Spleen (tissue), 11 donors: ENCODE measurements at regions not wholly inside any gene's neighbourhood (a gene's known extent, or its start where the extent isn't known, plus 50 kb on each side); places are given as distances from the start of the nearest gene placed in this dataset.
"Not testable (repeated sequence)": the region's sequence is repeated elsewhere in the genome, so short reads cannot be mapped to it uniquely, and the experiment has no call there.

Source experiments
- DNase-seq: peaks from one replicate; pipeline ENCODE4 v3.0.0-alpha.2; 2020
- H3K27ac ChIP-seq, 8 donors: fragments of 200-600 bp; sonication (generic) in 7 of 8; 1 replicate in 4 of 8; 2 replicates in 4 of 8; pipeline versions ENCODE4 v1.5.0 to v1.8.0; 2016 to 2021; ENCODE audit warnings: inconsistent platforms in 4 of 8, mild to moderate bottlenecking in 4 of 8, moderate library complexity in 1 of 8
- H3K27me3 ChIP-seq, 7 donors: fragments of 200-600 bp; sonication (generic) in 6 of 7; replicated peaks in 1 of 7; 1 replicate in 4 of 7; 2 replicates in 3 of 7; pipeline versions ENCODE4 v1.5.0 to v1.8.0; 2016 to 2021; ENCODE audit warnings: inconsistent platforms in 3 of 7, mild to moderate bottlenecking in 1 of 7
- H3K36me3 ChIP-seq, 6 donors: fragments of 200-600 bp; sonication (generic) in 5 of 6; 1 replicate in 4 of 6; 2 replicates in 2 of 6; pipeline versions ENCODE4 v1.5.0 to v1.8.0; 2016 to 2021; ENCODE audit warnings: inconsistent platforms in 2 of 6
- H3K4me1 ChIP-seq, 6 donors: fragments of 200-600 bp; sonication (generic) in 5 of 6; 1 replicate in 3 of 6; 2 replicates in 3 of 6; pipeline versions ENCODE4 v1.5.0 to v1.8.0; 2016 to 2021; ENCODE audit warnings: inconsistent platforms in 3 of 6
- H3K4me3 ChIP-seq, 8 donors: fragments of 200-600 bp; sonication (generic) in 7 of 8; 1 replicate in 4 of 8; 2 replicates in 4 of 8; pipeline versions ENCODE4 v1.5.0 to v1.8.0; 2016 to 2021; ENCODE audit warnings: inconsistent platforms in 4 of 8, mild to moderate bottlenecking in 4 of 8, moderate library complexity in 2 of 8
- H3K9me3 ChIP-seq, 8 donors: fragments of 200-600 bp; sonication (generic) in 7 of 8; 1 replicate in 4 of 8; 2 replicates in 4 of 8; pipeline versions ENCODE4 v1.5.0 to v1.8.0; 2016 to 2021; ENCODE audit warnings: inconsistent platforms in 4 of 8
- POLR2A ChIP-seq, 3 donors: fragments of 450-650 bp; IDR thresholded peaks; one replicate each; pipeline ENCODE4 v1.5.1; 2017; ENCODE audit warnings: antibody characterized with exemption in 3 of 3, mild to moderate bottlenecking in 1 of 3
- POLR2AphosphoS5 ChIP-seq, 3 donors: sonication (generic); formaldehyde crosslinking; IDR thresholded peaks; one replicate each; pipeline ENCODE4 v1.5.1; 2017; ENCODE audit warnings: antibody characterized with exemption in 3 of 3
- WGBS, 5 donors: extraction: QIAGEN DNeasy Blood & Tissue Kit in 3 of 5; methylation state at CpG; one replicate each; pipeline versions ENCODE4 v1.1.5 to v1.1.7; 2013 to 2018; 5-methylcytosine and 5-hydroxymethylcytosine counted together
- intact Hi-C: fragments of 100-400 bp; cut with DNase I; formaldehyde crosslinking; loops from one replicate; pipeline ENCODE4 v1.15.0; 2023; ENCODE audit warnings: low total_unique reads
- TF ChIP-seq, protein P1 (sequence below), 11 experiments: fragments of 200-600 bp in 7 of 11; fragments of 450-650 bp in 4 of 11; sonication (generic) in 4 of 11; IDR thresholded peaks in 8 of 11; conservative IDR thresholded peaks in 3 of 11; 1 replicate in 7 of 11; 2 replicates in 4 of 11; pipeline versions ENCODE4 v1.4.0 to v1.8.0; 2016 to 2021; ENCODE audit warnings: antibody characterized with exemption in 11 of 11, inconsistent platforms in 4 of 11, mild to moderate bottlenecking in 1 of 11
- donor health status: healthy with polysubstance abuse.
- donor health status: DM: no; HTN: no; CAD: no; lungs with moderate emphysema.
- donor health status: DM: no; HTN: no; CAD: no.
- donor health status: Bipolar disorder and iron deficiency.
- donor health status: healthy.
- donor health status: DM: no; HTN: no; CAD: no.
- donor health status: DM: yes; HTN: yes; CAD: no.

- no peak for DNase-seq
- WGBS, 5 donors, result 81 to 90% (median 88%) methylated on average over 3 of the region's 3 CpGs
Observed at GRCh38 chr12:47473091-47473490, 232.7 kb downstream of the RPAP3 start.

GRCh38 chr12:47470349-47470748 lies 235.5 kb downstream of the RPAP3 start:
- 79 to 89% (median 86%) methylated on average over 1 of the region's 1 CpG for WGBS, 5 donors
- H3K36me3 ChIP-seq, H3K27ac ChIP-seq, intact Hi-C loops, H3K4me3 ChIP-seq, H3K27me3 ChIP-seq, DNase-seq, H3K4me1 ChIP-seq: not testable (repeated sequence)
- H3K9me3 ChIP-seq, result peaks cover under 1 to 16% (median 13%) of the 10 kb centered on the region in 8 donors

More at GRCh38 chr12:47473091-47473490, 232.7 kb downstream of the RPAP3 start:
- TF ChIP-seq, protein P1, sequence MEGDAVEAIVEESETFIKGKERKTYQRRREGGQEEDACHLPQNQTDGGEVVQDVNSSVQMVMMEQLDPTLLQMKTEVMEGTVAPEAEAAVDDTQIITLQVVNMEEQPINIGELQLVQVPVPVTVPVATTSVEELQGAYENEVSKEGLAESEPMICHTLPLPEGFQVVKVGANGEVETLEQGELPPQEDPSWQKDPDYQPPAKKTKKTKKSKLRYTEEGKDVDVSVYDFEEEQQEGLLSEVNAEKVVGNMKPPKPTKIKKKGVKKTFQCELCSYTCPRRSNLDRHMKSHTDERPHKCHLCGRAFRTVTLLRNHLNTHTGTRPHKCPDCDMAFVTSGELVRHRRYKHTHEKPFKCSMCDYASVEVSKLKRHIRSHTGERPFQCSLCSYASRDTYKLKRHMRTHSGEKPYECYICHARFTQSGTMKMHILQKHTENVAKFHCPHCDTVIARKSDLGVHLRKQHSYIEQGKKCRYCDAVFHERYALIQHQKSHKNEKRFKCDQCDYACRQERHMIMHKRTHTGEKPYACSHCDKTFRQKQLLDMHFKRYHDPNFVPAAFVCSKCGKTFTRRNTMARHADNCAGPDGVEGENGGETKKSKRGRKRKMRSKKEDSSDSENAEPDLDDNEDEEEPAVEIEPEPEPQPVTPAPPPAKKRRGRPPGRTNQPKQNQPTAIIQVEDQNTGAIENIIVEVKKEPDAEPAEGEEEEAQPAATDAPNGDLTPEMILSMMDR (IDR thresholded peaks at IDR 0.05 in 8 of 11, conservative IDR thresholded peaks at IDR 0.05 in 3 of 11), result no peak
- TF ChIP-seq POLR2A (IDR thresholded peaks at IDR 0.05) (no peak), POLR2AphosphoS5 (IDR thresholded peaks at IDR 0.05) (no peak)
- Histone ChIP-seq H3K36me3 (no peaks in the 10 kb centered on the region), H3K9me3 (peaks cover 5 to 40% (median 38%) of the 10 kb centered on the region in 8 donors), H3K27ac (no peak overlapping the region), H3K27me3 (no peaks in the 10 kb centered on the region), H3K4me3 (no peak overlapping the region), H3K4me1 (no peaks in the 10 kb centered on the region)
- intact Hi-C loops, result no loop called here

GRCh38 chr12:47463918-47464317 lies 241.9 kb downstream of the RPAP3 start:
- H3K4me1 ChIP-seq, H3K27ac ChIP-seq, intact Hi-C loops, DNase-seq, H3K4me3 ChIP-seq, H3K36me3 ChIP-seq, H3K27me3 ChIP-seq: not testable (repeated sequence)
- peaks cover 0 to 23% (median 15%) of the 10 kb centered on the region in 8 donors for H3K9me3 ChIP-seq
- WGBS, 5 donors, result 78 to 90% (median 89%) methylated on average over 5 of the region's 5 CpGs

GRCh38 chr12:47458279-47458678 lies 247.6 kb downstream of the RPAP3 start:
- Histone ChIP-seq H3K4me1 (no peaks in the 10 kb centered on the region), H3K4me3 (no peak overlapping the region), H3K27me3 (peaks cover 0 to 16% (median 0%) of the 10 kb centered on the region in 7 donors), H3K36me3 (no peaks in the 10 kb centered on the region), H3K27ac (no peak overlapping the region), H3K9me3 (peaks cover 0 to 32% (median 13%) of the 10 kb centered on the region in 8 donors)
- WGBS, 5 donors, result 85 to 96% (median 89%) methylated on average over 4 of the region's 4 CpGs
- TF ChIP-seq POLR2AphosphoS5 (IDR thresholded peaks at IDR 0.05), result no peak
- TF ChIP-seq, protein P1 (IDR thresholded peaks at IDR 0.05 in 8 of 11, conservative IDR thresholded peaks at IDR 0.05 in 3 of 11), result no peak
- TF ChIP-seq POLR2A (IDR thresholded peaks at IDR 0.05), result no peak
- intact Hi-C loops, result no loop called here
- DNase-seq, result no peak

DNA sequence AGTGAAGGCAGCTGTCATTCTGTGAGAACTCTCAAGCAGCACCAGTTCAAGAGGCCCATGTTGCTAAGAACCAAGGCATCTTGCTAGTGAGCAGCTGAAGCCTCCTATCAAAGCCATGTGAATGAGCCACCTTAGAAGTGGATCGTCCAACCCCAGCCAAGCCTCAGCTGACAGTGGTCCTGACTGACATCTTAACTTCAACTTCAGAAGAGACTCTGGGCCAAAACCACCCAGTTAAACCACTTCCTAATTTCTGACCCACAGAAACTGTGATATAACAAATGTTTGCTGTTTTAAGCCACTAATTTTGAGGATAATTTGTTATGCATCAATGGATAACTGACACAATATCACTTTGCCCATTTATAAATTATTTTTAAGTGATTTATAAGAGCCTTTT lies 256.0 kb downstream of the RPAP3 start:
- Histone ChIP-seq H3K27ac (no peak overlapping the region), H3K4me1 (no peaks in the 10 kb centered on the region), H3K27me3 (peaks cover 0 to 9% (median 0%) of the 10 kb centered on the region in 7 donors), H3K9me3 (peaks cover 0 to 9% (median 1%) of the 10 kb centered on the region in 8 donors), H3K36me3 (no peaks in the 10 kb centered on the region), H3K4me3 (no peak overlapping the region)
- no peak for DNase-seq
- intact Hi-C loops, result no loop called here
- WGBS, 5 donors, result 71 to 80% (median 78%) methylated on average over 1 of the region's 1 CpG
- TF ChIP-seq POLR2A (IDR thresholded peaks at IDR 0.05) (no peak), POLR2AphosphoS5 (IDR thresholded peaks at IDR 0.05) (no peak)
- TF ChIP-seq, protein P1 (IDR thresholded peaks at IDR 0.05 in 8 of 11, conservative IDR thresholded peaks at IDR 0.05 in 3 of 11), result no peak
